Mononuclear cell (primary cell): ENCODE measurements at regions not wholly inside any gene's neighbourhood (a gene's known extent, or its start where the extent isn't known, plus 50 kb on each side); places are given as distances from the start of the nearest gene placed in this dataset.
"Not testable (repeated sequence)": the region's sequence is repeated elsewhere in the genome, so short reads cannot be mapped to it uniquely, and the experiment has no call there.

ENCODE experiments used
- H3K27me3 ChIP-seq: 2 replicates; pipeline ENCODE4 v1.6.0; 2011; ENCODE audit warnings: low read length, control low read depth; ENCODE audit not compliant: insufficient read depth
- H3K4me1 ChIP-seq: 2 replicates; pipeline ENCODE4 v1.5.1; 2011; ENCODE audit warnings: mild to moderate bottlenecking, low read length, control low read depth; ENCODE audit not compliant: insufficient read depth
- H3K4me3 ChIP-seq: 2 replicates; pipeline ENCODE4 v1.5.1; 2011; ENCODE audit warnings: mild to moderate bottlenecking, low read length, moderate library complexity
- H3K9me3 ChIP-seq: 2 replicates; pipeline ENCODE4 v1.5.1; 2011; ENCODE audit warnings: low read depth, mild to moderate bottlenecking, control low read depth, low read length

GRCh38 chr7:13717031-13717430 lies 272.4 kb downstream of the ETV1 start:
- no peaks in the 10 kb centered on the region for H3K4me1 ChIP-seq
- H3K4me3 ChIP-seq = no peak overlapping the region
- H3K27me3 ChIP-seq = no peaks in the 10 kb centered on the region
- no peaks in the 10 kb centered on the region for H3K9me3 ChIP-seq

- Histone ChIP-seq H3K4me1 (no peaks in the 10 kb centered on the region), H3K4me3 (no peak overlapping the region), H3K9me3 (no peaks in the 10 kb centered on the region), H3K27me3 (no peaks in the 10 kb centered on the region)
Observed at GRCh38 chr7:13724191-13724976, 265.1 kb downstream of the ETV1 start.

- Histone ChIP-seq H3K4me3 (no peak overlapping the region), H3K9me3 (no peaks in the 10 kb centered on the region), H3K4me1 (no peaks in the 10 kb centered on the region), H3K27me3 (no peaks in the 10 kb centered on the region)
Observed at GRCh38 chr7:13724977-13725566, 264.4 kb downstream of the ETV1 start.

GRCh38 chr7:13725591-13725990 lies 263.9 kb downstream of the ETV1 start:
- no peaks in the 10 kb centered on the region for H3K27me3 ChIP-seq
- H3K4me3 ChIP-seq = no peak overlapping the region
- H3K4me1 ChIP-seq = no peaks in the 10 kb centered on the region
- H3K9me3 ChIP-seq = no peaks in the 10 kb centered on the region

- Histone ChIP-seq H3K27me3 (no peaks in the 10 kb centered on the region), H3K9me3 (no peaks in the 10 kb centered on the region), H3K4me1 (no peaks in the 10 kb centered on the region), H3K4me3 (no peak overlapping the region)
Observed at GRCh38 chr7:13727279-13727678, 262.2 kb downstream of the ETV1 start.

- Histone ChIP-seq H3K27me3 (no peaks in the 10 kb centered on the region), H3K4me3 (no peak overlapping the region), H3K4me1 (no peaks in the 10 kb centered on the region), H3K9me3 (no peaks in the 10 kb centered on the region)
Observed at GRCh38 chr7:13727751-13728150, 261.7 kb downstream of the ETV1 start.

- not testable (repeated sequence) for H3K4me1 ChIP-seq, H3K9me3 ChIP-seq, H3K4me3 ChIP-seq, H3K27me3 ChIP-seq
Observed at GRCh38 chr7:13728430-13728829, 261.0 kb downstream of the ETV1 start.

- Histone ChIP-seq H3K4me1 (no peaks in the 10 kb centered on the region), H3K9me3 (no peaks in the 10 kb centered on the region), H3K27me3 (no peaks in the 10 kb centered on the region), H3K4me3 (no peak overlapping the region)
Observed at GRCh38 chr7:13731643-13732042, 257.8 kb downstream of the ETV1 start.

- no peaks in the 10 kb centered on the region for H3K27me3 ChIP-seq
- no peaks in the 10 kb centered on the region for H3K4me1 ChIP-seq
- no peaks in the 10 kb centered on the region for H3K9me3 ChIP-seq
- H3K4me3 ChIP-seq = no peak overlapping the region
Observed at GRCh38 chr7:13737563-13737962, 251.9 kb downstream of the ETV1 start.

GRCh38 chr7:13742126-13742525 lies 247.3 kb downstream of the ETV1 start:
- no peaks in the 10 kb centered on the region for H3K27me3 ChIP-seq
- no peaks in the 10 kb centered on the region for H3K9me3 ChIP-seq
- H3K4me1 ChIP-seq = no peaks in the 10 kb centered on the region
- no peak overlapping the region for H3K4me3 ChIP-seq

- H3K4me3 ChIP-seq = no peak overlapping the region
- H3K9me3 ChIP-seq = no peaks in the 10 kb centered on the region
- no peaks in the 10 kb centered on the region for H3K27me3 ChIP-seq
- no peaks in the 10 kb centered on the region for H3K4me1 ChIP-seq
Observed at GRCh38 chr7:13742811-13743210, 246.7 kb downstream of the ETV1 start.

- Histone ChIP-seq H3K9me3 (no peaks in the 10 kb centered on the region), H3K4me3 (no peak overlapping the region), H3K4me1 (no peaks in the 10 kb centered on the region), H3K27me3 (no peaks in the 10 kb centered on the region)
Observed at GRCh38 chr7:13743226-13743625, 246.2 kb downstream of the ETV1 start.

GRCh38 chr7:13745530-13745929 lies 243.9 kb downstream of the ETV1 start:
- H3K9me3 ChIP-seq = no peaks in the 10 kb centered on the region
- H3K4me3 ChIP-seq = no peak overlapping the region
- H3K27me3 ChIP-seq = no peaks in the 10 kb centered on the region
- no peaks in the 10 kb centered on the region for H3K4me1 ChIP-seq

GRCh38 chr7:13748998-13749397 lies 240.5 kb downstream of the ETV1 start:
- Histone ChIP-seq H3K4me3 (no peak overlapping the region), H3K9me3 (no peaks in the 10 kb centered on the region), H3K27me3 (no peaks in the 10 kb centered on the region), H3K4me1 (no peaks in the 10 kb centered on the region)

GRCh38 chr7:13749636-13750035 lies 239.8 kb downstream of the ETV1 start:
- Histone ChIP-seq H3K4me3 (no peak overlapping the region), H3K9me3 (no peaks in the 10 kb centered on the region), H3K27me3 (no peaks in the 10 kb centered on the region), H3K4me1 (no peaks in the 10 kb centered on the region)

GRCh38 chr7:13751766-13752165 lies 237.7 kb downstream of the ETV1 start:
- Histone ChIP-seq H3K4me3 (no peak overlapping the region), H3K4me1 (no peaks in the 10 kb centered on the region), H3K27me3 (no peaks in the 10 kb centered on the region), H3K9me3 (no peaks in the 10 kb centered on the region)
